OCI-LY3 (cell line): ENCODE measurements at regions not wholly inside any gene's neighbourhood (a gene's known extent, or its start where the extent isn't known, plus 50 kb on each side); places are given as distances from the start of the nearest gene placed in this dataset.
"Not testable (repeated sequence)": the region's sequence is repeated elsewhere in the genome, so short reads cannot be mapped to it uniquely, and the experiment has no call there.

Experiments used
- EZH2phosphoT487 ChIP-seq: fragments of 200-600 bp; shearing (Covaris generic); IDR thresholded peaks from 2 replicates; pipeline ENCODE4 v1.6.1; 2018; ENCODE audit warnings: antibody characterized with exemption, mixed run types, low read depth
- TF ChIP-seq, protein P1 (sequence below): fragments of 200-600, 300-600 bp; sonication (generic); IDR thresholded peaks from 2 replicates; pipeline ENCODE4 v1.5.1; 2014; ENCODE audit warnings: antibody characterized with exemption, low read length, low read depth

DNA sequence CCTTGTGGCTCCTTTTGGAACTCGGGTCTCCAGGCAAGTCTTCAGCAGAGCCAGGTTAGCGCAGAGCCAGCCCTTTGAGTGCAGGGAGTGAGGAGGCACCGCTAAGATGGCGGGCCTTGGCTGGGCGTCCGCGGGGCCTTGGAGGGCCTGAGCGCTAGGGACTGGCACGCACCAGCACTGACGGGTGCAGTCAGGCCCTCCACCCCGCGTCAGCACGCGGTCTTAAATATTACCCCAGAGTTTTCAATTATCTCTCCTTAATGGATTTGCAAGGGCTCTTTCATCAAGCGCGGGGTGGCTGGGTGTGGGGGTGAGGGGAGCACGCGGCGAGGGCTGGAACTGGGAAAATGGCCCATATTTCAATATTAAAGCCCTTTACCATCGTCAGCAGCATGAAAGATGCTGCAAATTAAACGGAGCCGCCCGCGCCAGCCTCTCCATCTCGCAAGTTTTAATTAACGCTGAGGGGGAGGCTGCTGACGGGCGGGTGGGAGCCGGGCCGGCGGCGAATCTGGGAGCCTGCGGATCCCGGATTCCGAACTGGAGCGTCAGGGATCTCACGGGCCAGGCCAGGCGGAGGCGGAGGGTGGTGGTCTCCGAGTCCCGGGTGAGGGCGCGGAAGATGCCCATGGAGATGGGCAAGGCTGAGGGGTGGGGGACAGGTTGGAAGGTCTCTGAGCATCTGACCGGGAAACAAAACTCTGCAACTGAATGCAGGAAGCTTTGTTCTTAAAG lies 1690.4 kb upstream of the DEFB115 start:
- not testable (repeated sequence) for TF ChIP-seq EZH2phosphoT487
- TF ChIP-seq, protein P1, sequence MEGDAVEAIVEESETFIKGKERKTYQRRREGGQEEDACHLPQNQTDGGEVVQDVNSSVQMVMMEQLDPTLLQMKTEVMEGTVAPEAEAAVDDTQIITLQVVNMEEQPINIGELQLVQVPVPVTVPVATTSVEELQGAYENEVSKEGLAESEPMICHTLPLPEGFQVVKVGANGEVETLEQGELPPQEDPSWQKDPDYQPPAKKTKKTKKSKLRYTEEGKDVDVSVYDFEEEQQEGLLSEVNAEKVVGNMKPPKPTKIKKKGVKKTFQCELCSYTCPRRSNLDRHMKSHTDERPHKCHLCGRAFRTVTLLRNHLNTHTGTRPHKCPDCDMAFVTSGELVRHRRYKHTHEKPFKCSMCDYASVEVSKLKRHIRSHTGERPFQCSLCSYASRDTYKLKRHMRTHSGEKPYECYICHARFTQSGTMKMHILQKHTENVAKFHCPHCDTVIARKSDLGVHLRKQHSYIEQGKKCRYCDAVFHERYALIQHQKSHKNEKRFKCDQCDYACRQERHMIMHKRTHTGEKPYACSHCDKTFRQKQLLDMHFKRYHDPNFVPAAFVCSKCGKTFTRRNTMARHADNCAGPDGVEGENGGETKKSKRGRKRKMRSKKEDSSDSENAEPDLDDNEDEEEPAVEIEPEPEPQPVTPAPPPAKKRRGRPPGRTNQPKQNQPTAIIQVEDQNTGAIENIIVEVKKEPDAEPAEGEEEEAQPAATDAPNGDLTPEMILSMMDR: not testable (repeated sequence)
